H9 (cell line): ENCODE measurements at regions not wholly inside any gene's neighbourhood (a gene's known extent, or its start where the extent isn't known, plus 50 kb on each side); places are given as distances from the start of the nearest gene placed in this dataset.

ENCODE experiments used
- DNase-seq: peaks from one replicate; pipeline ENCODE4 v3.0.0-alpha.2; 2017
- H2AFZ ChIP-seq: one replicate; pipeline ENCODE4 v1.6.1; 2013; ENCODE audit warnings: mild to moderate bottlenecking, low read length, control low read depth, moderate library complexity
- H2AK5ac ChIP-seq: 2 replicates; pipeline ENCODE4 v1.6.1; 2013; ENCODE audit warnings: low read length, control low read depth, mixed read lengths; ENCODE audit not compliant: insufficient read length
- H2BK120ac ChIP-seq: one replicate; pipeline ENCODE4 v1.6.1; 2013; ENCODE audit warnings: low read depth, mild to moderate bottlenecking, low read length, control low read depth, inconsistent platforms; ENCODE audit not compliant: poor library complexity, severe bottlenecking
- H2BK12ac ChIP-seq: 2 replicates; pipeline ENCODE4 v1.6.1; 2013; ENCODE audit warnings: low read length, control low read depth, mixed read lengths, low read depth; ENCODE audit not compliant: insufficient read length
- H2BK15ac ChIP-seq: 2 replicates; pipeline ENCODE4 v1.6.1; 2013; ENCODE audit warnings: low read depth, low read length, control low read depth
- H2BK20ac ChIP-seq: one replicate; pipeline ENCODE4 v1.6.1; 2013; ENCODE audit warnings: low read depth, mild to moderate bottlenecking, low read length, control low read depth, inconsistent platforms; ENCODE audit not compliant: poor library complexity, severe bottlenecking
- H2BK5ac ChIP-seq: 2 replicates; pipeline ENCODE4 v1.6.1; 2013; ENCODE audit warnings: low read length, control low read depth, mixed read lengths; ENCODE audit not compliant: insufficient read length
- H3K14ac ChIP-seq: 2 replicates; pipeline ENCODE4 v1.6.1; 2013; ENCODE audit warnings: low read length, control low read depth; ENCODE audit not compliant: insufficient read depth
- H3K18ac ChIP-seq: 2 replicates; pipeline ENCODE4 v1.6.1; 2013; ENCODE audit warnings: low read depth, mild to moderate bottlenecking, mixed read lengths, low read length, control low read depth; ENCODE audit not compliant: insufficient read length
- H3K23ac ChIP-seq: 2 replicates; pipeline ENCODE4 v1.6.1; 2013; ENCODE audit warnings: low read length, control low read depth, mixed read lengths, low read depth; ENCODE audit not compliant: insufficient read length
- H3K23me2 ChIP-seq: 2 replicates; pipeline ENCODE4 v1.6.1; 2013; ENCODE audit warnings: low read depth, mild to moderate bottlenecking, mixed read lengths, low read length, control low read depth; ENCODE audit not compliant: insufficient read length, poor library complexity, severe bottlenecking
- H3K27ac ChIP-seq: 2 replicates; pipeline ENCODE4 v1.5.1; 2013; ENCODE audit warnings: low read length, control low read depth, mixed read lengths, low read depth; ENCODE audit not compliant: insufficient read length
- H3K27me3 ChIP-seq: 2 replicates; pipeline ENCODE4 v1.6.1; 2013; ENCODE audit warnings: low read length, control low read depth, inconsistent platforms; ENCODE audit not compliant: insufficient read depth
- H3K4ac ChIP-seq: 2 replicates; pipeline ENCODE4 v1.6.1; 2013; ENCODE audit warnings: low read depth, mild to moderate bottlenecking, control low read depth, inconsistent platforms, low read length, moderate library complexity
- H3K4me1 ChIP-seq: 2 replicates; pipeline ENCODE4 v1.6.1; 2013; ENCODE audit warnings: low read length, control low read depth, inconsistent platforms; ENCODE audit not compliant: insufficient read depth
- H3K4me2 ChIP-seq: 2 replicates; pipeline ENCODE4 v1.6.1; 2013; ENCODE audit warnings: low read length, control low read depth, mixed read lengths; ENCODE audit not compliant: insufficient read length, insufficient read depth
- H3K56ac ChIP-seq: 2 replicates; pipeline ENCODE4 v1.6.1; 2013; ENCODE audit warnings: low read depth, mild to moderate bottlenecking, mixed read lengths, low read length, control low read depth; ENCODE audit not compliant: insufficient read length
- H3K79me1 ChIP-seq: 2 replicates; pipeline ENCODE4 v1.6.1; 2013; ENCODE audit warnings: low read depth, mild to moderate bottlenecking, moderate library complexity, low read length, control low read depth, inconsistent platforms; ENCODE audit not compliant: insufficient read depth, poor library complexity, severe bottlenecking
- H3K79me2 ChIP-seq: 2 replicates; pipeline ENCODE4 v1.6.1; 2013; ENCODE audit warnings: low read length, control low read depth, inconsistent platforms; ENCODE audit not compliant: insufficient read depth
- H3K9ac ChIP-seq: 2 replicates; pipeline ENCODE4 v1.6.1; 2013; ENCODE audit warnings: low read length, control low read depth, mixed read lengths; ENCODE audit not compliant: insufficient read length; ENCODE audit errors: extremely low read depth
- H3K9me3 ChIP-seq: one replicate; pipeline ENCODE4 v1.6.1; 2013; ENCODE audit warnings: low read depth, low read length, inconsistent platforms; ENCODE audit not compliant: control insufficient read depth
- H3T11ph ChIP-seq: one replicate; pipeline ENCODE4 v1.6.1; 2013; ENCODE audit warnings: mild to moderate bottlenecking, low read length, control low read depth, inconsistent platforms
- H4K20me1 ChIP-seq: one replicate; pipeline ENCODE4 v1.6.1; 2013; ENCODE audit not compliant: control insufficient read depth, insufficient read length, insufficient read depth
- H4K5ac ChIP-seq: 2 replicates; pipeline ENCODE4 v1.6.1; 2013; ENCODE audit warnings: low read depth, mild to moderate bottlenecking, mixed read lengths, low read length, control low read depth; ENCODE audit not compliant: insufficient read length
- H4K8ac ChIP-seq: replicated peaks from 2 replicates; pipeline ENCODE4 v1.6.1; 2013; ENCODE audit warnings: low read length, control low read depth, mixed read lengths, low read depth; ENCODE audit not compliant: insufficient read length
- H4K91ac ChIP-seq: 2 replicates; pipeline ENCODE4 v1.6.1; 2013; ENCODE audit warnings: low read depth, mild to moderate bottlenecking, moderate library complexity, mixed read lengths, low read length, control low read depth; ENCODE audit not compliant: insufficient read length
- H3K27ac Mint-ChIP-seq, 3 experiments: 2 replicates in 2 of 3; 3 replicates in 1 of 3; pipeline ENCODE4 v1.8.0; 2020 to 2021; ENCODE audit warnings: mixed read lengths in 3 of 3, mild to moderate bottlenecking in 1 of 3, moderate library complexity in 1 of 3
- H3K27me3 Mint-ChIP-seq: 2 replicates; pipeline ENCODE4 v1.8.0; 2021; ENCODE audit warnings: low read depth, mild to moderate bottlenecking, moderate library complexity, mixed read lengths
- H3K36me3 Mint-ChIP-seq, 3 experiments: 2 replicates in 2 of 3; 3 replicates in 1 of 3; pipeline ENCODE4 v1.8.0; 2020 to 2021; ENCODE audit warnings: low read depth in 3 of 3, mixed read lengths in 3 of 3; ENCODE audit not compliant: insufficient read depth in 1 of 3
- H3K4me1 Mint-ChIP-seq, 2 experiments: 2 replicates each; pipeline ENCODE4 v1.8.0; 2020; ENCODE audit warnings: mixed read lengths in 2 of 2
- H3K4me3 Mint-ChIP-seq, 2 experiments: 2 replicates in 1 of 2; 3 replicates in 1 of 2; pipeline ENCODE4 v1.8.0; 2020 to 2021; ENCODE audit warnings: mild to moderate bottlenecking in 2 of 2, mixed read lengths in 2 of 2, moderate library complexity in 1 of 2
- H3K9me3 Mint-ChIP-seq, 2 experiments: 2 replicates in 1 of 2; 3 replicates in 1 of 2; pipeline ENCODE4 v1.8.0; 2020; ENCODE audit warnings: mild to moderate bottlenecking in 2 of 2, mixed read lengths in 2 of 2, moderate library complexity in 1 of 2
- WGBS: extraction: QIAGEN DNeasy Blood & Tissue Kit; methylation state at CpG from one replicate; pipeline ENCODE4 v1.1.7; 2013; ENCODE audit warnings: missing lambda C conversion rate, low lambda C conversion rate, mixed read lengths; ENCODE audit not compliant: insufficient read length; ENCODE audit errors: extremely low coverage; 5-methylcytosine and 5-hydroxymethylcytosine counted together
- TF ChIP-seq, protein P1 (sequence below): fragments of 200-600 bp; sonication (generic); conservative IDR thresholded peaks from 3 replicates; pipeline ENCODE4 v1.8.0; 2021; ENCODE audit warnings: antibody characterized with exemption, mild to moderate bottlenecking

DNA sequence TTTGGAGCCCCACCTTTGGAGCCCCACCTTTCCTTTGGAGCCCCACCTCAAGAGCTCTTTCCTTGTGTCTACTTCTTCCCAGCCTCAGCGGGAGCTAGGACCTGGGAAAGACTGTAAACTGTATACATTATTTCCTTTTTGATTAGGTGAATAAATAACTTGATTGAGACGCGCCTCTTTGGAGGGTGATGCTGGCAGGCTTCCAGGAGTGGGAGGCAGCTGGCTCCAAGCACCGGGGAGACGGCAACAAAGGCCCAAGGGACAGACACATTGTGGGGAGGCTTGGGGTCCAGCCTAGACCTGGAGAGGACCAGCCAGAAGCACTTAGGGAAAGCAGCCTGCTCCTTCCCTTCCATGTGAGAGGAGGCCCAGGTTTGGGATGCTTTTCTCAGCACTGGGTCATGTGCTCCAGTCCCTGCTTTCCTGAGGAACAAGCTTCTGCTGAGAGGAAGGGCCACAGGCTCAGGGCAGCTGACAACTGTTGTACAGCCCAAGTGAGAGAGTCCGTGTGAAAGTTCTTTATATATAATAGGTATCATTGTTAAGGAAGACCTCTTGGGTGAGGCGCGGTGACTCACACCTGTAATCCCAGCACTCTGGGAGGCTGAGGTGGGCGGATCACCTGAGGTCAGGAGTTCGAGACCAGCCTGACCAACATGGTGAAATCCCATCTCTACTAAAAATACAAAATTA, 297.2 kb upstream of the SLC14A2 start:
- Mint-ChIP-seq H3K4me3 (no peak overlapping the region), H3K9me3 (no peaks in the 10 kb centered on the region), H3K27me3 (peaks cover 7% of the 10 kb centered on the region), H3K36me3 (no peaks in the 10 kb centered on the region), H3K27ac (no peak overlapping the region; a peak in 1 of 7 replicates), H3K4me1 (peaks cover 0 to under 1% of the 10 kb centered on the region in 2 experiments; a peak in 1 of 4 replicates)
- H4K5ac ChIP-seq: no peak overlapping the region
- no peaks in the 10 kb centered on the region for H3K79me1 ChIP-seq
- H2BK12ac ChIP-seq: no peak overlapping the region
- no peaks in the 10 kb centered on the region for H3K9me3 ChIP-seq
- no peak overlapping the region for H4K91ac ChIP-seq
- no peak overlapping the region for H2BK120ac ChIP-seq
- H3K14ac ChIP-seq: no peak overlapping the region
- H3K4me2 ChIP-seq: no peak overlapping the region
- H3K18ac ChIP-seq: no peak overlapping the region
- no CpG with 5 or more reads among the region's 10 CpGs for WGBS
- H3K9ac ChIP-seq: no peak overlapping the region
- no peak overlapping the region for H2AK5ac ChIP-seq
- H3K23ac ChIP-seq: no peak overlapping the region
- no peak overlapping the region for H4K8ac ChIP-seq
- no peaks in the 10 kb centered on the region for H3K23me2 ChIP-seq
- no peaks in the 10 kb centered on the region for H3K4me1 ChIP-seq
- TF ChIP-seq, protein P1, sequence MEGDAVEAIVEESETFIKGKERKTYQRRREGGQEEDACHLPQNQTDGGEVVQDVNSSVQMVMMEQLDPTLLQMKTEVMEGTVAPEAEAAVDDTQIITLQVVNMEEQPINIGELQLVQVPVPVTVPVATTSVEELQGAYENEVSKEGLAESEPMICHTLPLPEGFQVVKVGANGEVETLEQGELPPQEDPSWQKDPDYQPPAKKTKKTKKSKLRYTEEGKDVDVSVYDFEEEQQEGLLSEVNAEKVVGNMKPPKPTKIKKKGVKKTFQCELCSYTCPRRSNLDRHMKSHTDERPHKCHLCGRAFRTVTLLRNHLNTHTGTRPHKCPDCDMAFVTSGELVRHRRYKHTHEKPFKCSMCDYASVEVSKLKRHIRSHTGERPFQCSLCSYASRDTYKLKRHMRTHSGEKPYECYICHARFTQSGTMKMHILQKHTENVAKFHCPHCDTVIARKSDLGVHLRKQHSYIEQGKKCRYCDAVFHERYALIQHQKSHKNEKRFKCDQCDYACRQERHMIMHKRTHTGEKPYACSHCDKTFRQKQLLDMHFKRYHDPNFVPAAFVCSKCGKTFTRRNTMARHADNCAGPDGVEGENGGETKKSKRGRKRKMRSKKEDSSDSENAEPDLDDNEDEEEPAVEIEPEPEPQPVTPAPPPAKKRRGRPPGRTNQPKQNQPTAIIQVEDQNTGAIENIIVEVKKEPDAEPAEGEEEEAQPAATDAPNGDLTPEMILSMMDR: no peak
- H3K79me2 ChIP-seq: no peaks in the 10 kb centered on the region
- H2AFZ ChIP-seq: no peak overlapping the region
- no peak for DNase-seq
- no peak overlapping the region for H3T11ph ChIP-seq
- no peak overlapping the region for H3K27ac ChIP-seq
- no peak overlapping the region for H2BK20ac ChIP-seq
- no peak overlapping the region for H2BK5ac ChIP-seq
- no peaks in the 10 kb centered on the region for H4K20me1 ChIP-seq
- H3K4ac ChIP-seq: no peak overlapping the region
- no peaks in the 10 kb centered on the region for H3K27me3 ChIP-seq
- H3K56ac ChIP-seq: no peak overlapping the region
- no peak overlapping the region for H2BK15ac ChIP-seq
